ENCODE measurements at regions not wholly inside any gene's neighbourhood (a gene's known extent, or its start where the extent isn't known, plus 50 kb on each side); places are given as distances from the start of the nearest gene placed in this dataset.
A peak's percentile ranks its signal among the peaks of the same experiment; 100 is the strongest.
"Not testable (repeated sequence)": the region's sequence is repeated elsewhere in the genome, so short reads cannot be mapped to it uniquely, and the experiment has no call there.

DNA sequence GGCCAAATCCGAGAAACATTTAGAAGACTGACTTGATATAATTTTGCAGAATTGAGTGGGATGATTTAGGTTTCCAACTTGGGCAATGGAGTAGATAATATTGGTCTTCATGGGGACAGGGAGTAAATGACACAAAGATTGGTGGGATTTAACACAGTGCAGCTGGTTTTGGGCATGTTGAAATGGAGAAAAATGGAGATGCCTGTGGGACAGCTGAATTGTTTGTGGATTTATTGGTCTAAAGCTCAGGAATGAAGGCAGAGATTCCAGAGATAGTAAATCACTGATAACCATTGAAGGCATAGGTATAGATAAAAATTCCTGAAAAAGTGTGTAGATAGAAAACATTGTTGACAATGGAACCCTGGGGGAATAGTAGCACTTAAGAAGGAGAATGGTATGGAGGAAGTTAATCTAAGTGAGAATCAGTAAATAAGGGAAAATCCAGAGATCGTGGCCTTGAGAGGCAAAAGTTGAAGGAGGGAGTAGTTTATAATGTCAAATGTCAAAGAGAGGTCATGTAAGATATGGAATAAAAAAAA lies 120.9 kb upstream of the ATP2B1 start:
- ATAC-seq (replicated peaks), result no peak
- no peak overlapping the region for H3K4me3 Mint-ChIP-seq
- H3K27me3 Mint-ChIP-seq, result no peaks in the 10 kb centered on the region
- H3K27ac Mint-ChIP-seq, result no peak overlapping the region
- no peaks in the 10 kb centered on the region for H3K9me3 Mint-ChIP-seq
- peaks cover 12% of the 10 kb centered on the region for H3K4me1 Mint-ChIP-seq
- no peaks in the 10 kb centered on the region for H3K36me3 Mint-ChIP-seq (ENCODE audit: low read depth)

DNA sequence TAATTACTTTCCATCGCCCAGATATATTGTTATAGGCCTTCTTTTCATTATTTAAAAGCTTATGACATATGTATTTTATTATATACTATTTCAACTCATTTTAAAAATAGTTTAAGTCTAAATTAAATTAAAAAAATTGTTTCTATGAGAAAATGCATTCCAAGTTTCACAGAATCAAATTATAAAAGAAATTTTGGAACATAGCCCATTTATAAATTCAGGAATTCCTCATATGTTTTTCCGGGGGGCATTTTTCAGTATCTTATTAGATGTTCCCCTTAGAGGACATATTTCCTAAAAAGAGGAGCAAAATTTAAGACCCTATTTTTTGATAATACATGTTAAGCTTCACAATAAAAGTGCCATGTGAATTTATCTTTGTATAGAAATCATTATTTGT lies 119.9 kb upstream of the ATP2B1 start:
- Mint-ChIP-seq H3K4me3 (no peak overlapping the region), H3K27ac (no peak overlapping the region), H3K36me3 (ENCODE audit: low read depth) (no peaks in the 10 kb centered on the region), H3K4me1 (peaks cover 12% of the 10 kb centered on the region), H3K9me3 (no peaks in the 10 kb centered on the region), H3K27me3 (no peaks in the 10 kb centered on the region)
- no peak for ATAC-seq (replicated peaks)

DNA sequence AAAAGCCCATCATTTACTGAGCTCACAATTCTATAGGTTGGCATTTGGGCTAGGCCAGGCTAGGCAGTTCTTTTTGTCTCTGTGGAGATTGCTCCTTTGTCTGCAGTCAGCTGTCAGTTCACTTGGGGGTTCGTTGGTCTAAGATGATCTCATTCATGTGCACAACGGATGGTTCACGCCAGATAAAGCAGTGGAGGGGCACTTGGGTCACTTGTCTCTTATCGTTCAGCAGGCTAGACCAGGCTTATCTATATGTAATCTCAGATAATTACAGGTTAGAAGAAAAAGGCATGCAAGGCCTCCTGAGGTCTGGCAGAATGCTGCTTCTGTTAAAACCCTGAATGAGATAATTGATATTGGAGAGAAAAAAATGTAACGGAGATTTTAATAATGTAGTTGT lies 119.0 kb upstream of the ATP2B1 start:
- no peak overlapping the region for H3K27ac Mint-ChIP-seq
- no peak overlapping the region for H3K4me3 Mint-ChIP-seq
- H3K36me3 Mint-ChIP-seq (ENCODE audit: low read depth), result no peaks in the 10 kb centered on the region
- no peaks in the 10 kb centered on the region for H3K9me3 Mint-ChIP-seq
- peaks cover 12% of the 10 kb centered on the region for H3K4me1 Mint-ChIP-seq
- no peak for ATAC-seq (replicated peaks)
- H3K27me3 Mint-ChIP-seq, result no peaks in the 10 kb centered on the region

DNA sequence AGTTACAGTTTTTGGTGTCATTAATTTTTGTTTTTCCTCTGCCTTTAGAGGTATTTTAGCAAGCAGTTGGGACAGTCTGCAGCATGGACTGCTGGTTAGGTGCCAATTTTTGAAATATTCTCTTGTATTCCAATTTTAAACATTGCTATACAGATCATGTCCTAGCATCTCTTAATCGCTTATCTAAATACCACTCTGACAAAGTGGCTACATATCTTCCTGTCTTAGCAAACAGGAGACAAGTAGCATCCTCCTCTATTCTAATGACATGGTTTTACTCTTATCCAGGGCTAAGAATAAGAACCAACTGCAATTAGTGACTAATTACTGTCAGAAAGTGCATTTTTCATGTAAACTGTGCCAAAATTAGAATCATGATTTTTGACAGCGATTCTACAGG lies 117.8 kb upstream of the ATP2B1 start:
- H3K4me3 Mint-ChIP-seq, result peak overlapping the region; percentile 55
- no peaks in the 10 kb centered on the region for H3K9me3 Mint-ChIP-seq
- no peaks in the 10 kb centered on the region for H3K27me3 Mint-ChIP-seq
- H3K27ac Mint-ChIP-seq, result peak overlapping the region; percentile 31
- ATAC-seq (replicated peaks), result no peak
- H3K4me1 Mint-ChIP-seq, result peaks cover 12% of the 10 kb centered on the region
- no peaks in the 10 kb centered on the region for H3K36me3 Mint-ChIP-seq (ENCODE audit: low read depth)

DNA sequence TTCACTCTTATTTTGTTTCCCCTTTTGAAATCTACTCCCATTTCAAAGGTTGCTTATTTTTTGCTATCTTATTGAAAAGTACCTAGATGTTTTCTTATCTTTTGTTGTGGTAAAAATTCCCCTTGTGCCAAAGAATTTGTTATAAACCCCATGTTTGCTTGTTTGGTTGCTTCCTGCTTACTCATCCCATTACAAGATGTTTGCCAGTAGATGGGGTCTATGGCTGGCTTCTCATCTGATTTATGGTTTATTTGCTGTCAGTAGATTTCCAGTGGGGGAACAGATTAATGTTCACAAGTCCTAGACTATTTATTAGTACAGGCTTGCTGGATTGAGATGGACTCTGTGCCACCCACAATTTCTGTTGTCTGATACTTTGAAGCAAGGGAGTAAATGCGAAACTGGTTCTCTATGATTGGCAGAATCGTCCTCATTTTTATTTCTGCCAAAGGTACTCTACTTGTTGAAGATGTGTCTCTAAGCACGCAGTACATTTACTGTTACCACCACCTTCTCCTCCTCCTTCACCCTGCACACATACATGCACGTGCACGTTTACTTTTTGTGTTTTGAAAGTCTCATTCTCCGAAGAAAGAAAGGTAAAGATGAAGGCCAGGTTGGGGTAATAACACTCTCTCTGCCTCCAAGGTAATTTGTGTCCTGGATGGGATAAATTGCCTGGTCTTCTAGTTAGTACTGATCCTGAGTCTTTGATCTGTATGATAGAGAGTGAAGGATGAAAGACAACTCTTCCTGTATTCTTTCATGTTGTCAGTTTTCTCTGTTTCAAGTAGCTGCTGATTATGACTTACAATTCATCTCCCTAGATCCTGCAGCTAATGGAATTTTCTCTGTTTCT lies 117.2 kb upstream of the ATP2B1 start:
- H3K9me3 Mint-ChIP-seq, result no peaks in the 10 kb centered on the region
- H3K4me3 Mint-ChIP-seq, result peak overlapping the region; percentile 55
- no peaks in the 10 kb centered on the region for H3K36me3 Mint-ChIP-seq (ENCODE audit: low read depth)
- peaks cover 12% of the 10 kb centered on the region for H3K4me1 Mint-ChIP-seq
- H3K27me3 Mint-ChIP-seq, result no peaks in the 10 kb centered on the region
- H3K27ac Mint-ChIP-seq, result peak overlapping the region; percentile 31
- ATAC-seq (replicated peaks), result no peak

DNA sequence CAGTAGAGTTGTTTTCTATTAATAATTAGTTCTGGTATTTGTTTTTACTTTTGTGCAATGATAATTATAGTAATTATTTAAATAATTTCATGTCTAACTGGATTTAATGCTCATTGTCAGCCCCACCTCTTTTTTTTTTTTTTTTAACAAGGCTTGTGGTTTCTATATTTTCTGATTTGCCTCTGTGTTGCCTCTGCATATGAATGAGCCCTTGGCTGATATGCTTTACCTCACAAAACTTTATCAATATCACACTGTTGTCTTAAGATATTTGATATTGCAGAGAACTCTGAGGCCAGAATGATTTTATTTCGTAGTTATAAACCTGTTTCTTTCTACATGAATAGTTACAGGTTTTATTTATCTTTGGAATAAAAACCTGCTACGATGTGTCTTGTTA lies 116.2 kb upstream of the ATP2B1 start:
- Mint-ChIP-seq H3K4me1 (peaks cover 12% of the 10 kb centered on the region), H3K4me3 (no peak overlapping the region), H3K27ac (no peak overlapping the region), H3K9me3 (no peaks in the 10 kb centered on the region), H3K36me3 (ENCODE audit: low read depth) (no peaks in the 10 kb centered on the region), H3K27me3 (no peaks in the 10 kb centered on the region)
- no peak for ATAC-seq (replicated peaks)

DNA sequence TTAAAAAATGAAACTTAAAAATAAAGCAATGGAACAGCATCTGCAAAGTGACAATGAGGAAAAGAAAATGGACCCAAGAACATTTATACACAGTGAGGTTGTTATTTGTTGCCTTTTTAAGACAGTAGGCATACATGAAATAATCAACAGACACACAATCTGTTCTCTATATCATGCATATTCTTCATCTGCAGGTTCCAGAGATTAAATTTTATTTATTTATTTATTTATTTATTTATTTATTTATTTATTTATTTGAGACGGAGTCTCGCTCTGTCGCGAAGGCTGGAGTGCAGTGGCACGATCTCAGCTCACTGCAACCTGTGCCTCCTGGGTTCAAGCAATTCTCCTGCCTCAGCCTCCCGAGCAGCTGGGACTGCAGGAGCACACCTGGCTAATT lies 114.4 kb upstream of the ATP2B1 start:
- not testable (repeated sequence) for ATAC-seq (replicated peaks)

DNA sequence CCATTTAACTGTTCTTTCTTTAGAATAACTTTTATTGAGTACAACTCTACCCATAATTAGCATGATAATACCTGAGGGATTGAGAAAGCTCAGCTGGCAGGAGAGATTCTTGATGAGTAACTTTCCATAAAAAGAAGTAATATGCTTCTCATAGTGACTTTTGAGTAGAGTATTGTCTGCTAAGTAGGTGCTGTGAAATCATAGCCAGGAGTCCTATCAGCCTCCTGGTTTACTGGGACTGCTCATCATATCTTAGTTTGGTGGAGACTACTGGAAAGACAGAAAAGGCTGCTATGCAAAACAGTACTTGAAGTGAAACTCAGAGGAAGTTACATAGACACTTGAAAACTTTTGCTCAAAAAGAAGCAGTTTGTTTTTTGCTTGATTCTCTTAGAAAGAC lies 113.3 kb upstream of the ATP2B1 start:
- no peak for ATAC-seq (replicated peaks)
- Mint-ChIP-seq H3K9me3 (no peaks in the 10 kb centered on the region), H3K4me3 (no peak overlapping the region), H3K27ac (no peak overlapping the region), H3K27me3 (peaks cover 3% of the 10 kb centered on the region), H3K4me1 (peaks cover 12% of the 10 kb centered on the region), H3K36me3 (ENCODE audit: low read depth) (no peaks in the 10 kb centered on the region)

More for the DNA sequence above, 114.4 kb upstream of the ATP2B1 start:
- not testable (repeated sequence) for H3K27me3 Mint-ChIP-seq; H3K27ac Mint-ChIP-seq; H3K4me3 Mint-ChIP-seq; H3K36me3 Mint-ChIP-seq (ENCODE audit: low read depth); H3K9me3 Mint-ChIP-seq
- H3K4me1 Mint-ChIP-seq, result peaks cover 12% of the 10 kb centered on the region

DNA sequence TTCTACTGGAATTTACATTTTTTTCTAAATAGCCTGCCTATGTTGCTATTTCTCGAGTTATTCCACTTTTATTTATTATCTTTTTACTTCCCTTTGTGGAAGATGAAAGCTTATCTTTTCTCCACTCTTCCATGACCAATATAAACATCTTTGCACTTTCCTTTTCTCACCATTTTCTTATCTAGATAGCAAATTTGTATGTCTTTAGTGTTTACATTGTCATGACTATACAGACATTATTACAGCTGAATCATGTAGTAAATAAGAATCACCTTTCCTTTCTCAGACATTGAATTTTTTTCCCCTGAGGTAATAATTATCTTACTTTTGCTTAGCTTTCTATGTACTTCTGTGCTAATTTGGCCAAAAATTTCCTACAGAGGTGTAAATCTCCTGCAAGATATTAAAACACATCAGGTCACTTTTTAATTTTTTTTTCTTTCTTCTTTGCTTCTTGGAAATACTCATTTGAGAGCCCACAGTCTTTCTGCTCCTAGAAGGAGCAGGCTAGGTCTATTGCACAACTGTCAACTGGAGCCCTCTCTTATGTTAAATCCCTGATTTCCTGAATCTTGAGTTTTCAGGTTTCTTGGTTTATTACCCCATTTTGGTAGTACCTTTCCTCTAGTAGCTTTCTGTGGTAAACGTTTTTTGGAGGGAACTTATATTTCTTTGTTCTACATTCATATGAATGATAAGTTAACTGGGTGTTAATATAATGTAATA lies 109.0 kb upstream of the ATP2B1 start:
- H3K27ac Mint-ChIP-seq, result no peak overlapping the region
- no peaks in the 10 kb centered on the region for H3K4me1 Mint-ChIP-seq
- H3K4me3 Mint-ChIP-seq, result no peak overlapping the region
- no peak for ATAC-seq (replicated peaks)
- no peaks in the 10 kb centered on the region for H3K9me3 Mint-ChIP-seq
- H3K36me3 Mint-ChIP-seq (ENCODE audit: low read depth), result no peaks in the 10 kb centered on the region
- peaks cover 3% of the 10 kb centered on the region for H3K27me3 Mint-ChIP-seq

DNA sequence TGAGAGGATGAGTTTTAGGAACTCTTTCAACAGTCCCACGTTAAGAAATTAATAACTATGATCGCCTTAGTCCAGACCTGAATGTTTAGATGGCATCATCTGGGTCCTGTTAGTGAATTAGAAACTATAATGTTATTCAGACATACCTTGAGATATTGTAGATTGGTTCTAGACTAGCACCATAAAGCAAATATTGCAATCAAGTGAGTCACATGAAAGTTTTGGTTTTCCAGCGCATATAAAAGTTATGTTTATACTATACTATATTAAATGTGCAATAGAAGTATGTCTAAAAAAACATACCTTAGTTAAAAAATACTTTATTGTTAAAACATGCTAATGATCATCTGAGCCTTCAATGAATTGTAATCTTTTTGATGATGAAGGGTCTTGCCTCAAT lies 106.6 kb upstream of the ATP2B1 start:
- Mint-ChIP-seq H3K36me3 (ENCODE audit: low read depth) (no peaks in the 10 kb centered on the region), H3K4me1 (no peaks in the 10 kb centered on the region), H3K9me3 (no peaks in the 10 kb centered on the region), H3K27ac (no peak overlapping the region), H3K4me3 (no peak overlapping the region), H3K27me3 (peaks cover 3% of the 10 kb centered on the region)
- ATAC-seq (replicated peaks), result no peak

DNA sequence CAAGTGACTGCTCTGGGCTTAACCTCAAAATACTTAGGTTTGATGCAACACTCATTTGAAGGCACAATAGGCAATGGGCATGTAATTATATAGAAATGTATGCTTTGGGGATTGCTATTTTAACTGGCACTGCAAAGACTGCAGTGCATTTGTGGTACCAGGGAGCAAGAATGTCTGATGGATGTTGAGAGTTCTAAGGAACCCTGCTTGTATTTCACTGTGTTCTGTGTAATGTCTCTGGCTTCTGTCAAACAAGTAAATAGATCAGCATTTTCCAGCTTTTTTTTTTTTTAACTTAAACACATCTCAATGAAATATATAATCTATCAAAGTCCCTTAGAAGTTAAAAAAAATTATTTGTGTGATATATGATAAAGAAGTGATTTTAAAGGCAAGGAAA lies 94.8 kb upstream of the ATP2B1 start:
- H3K36me3 Mint-ChIP-seq (ENCODE audit: low read depth), result no peaks in the 10 kb centered on the region
- H3K4me3 Mint-ChIP-seq, result no peak overlapping the region
- no peaks in the 10 kb centered on the region for H3K4me1 Mint-ChIP-seq
- no peaks in the 10 kb centered on the region for H3K27me3 Mint-ChIP-seq
- H3K27ac Mint-ChIP-seq, result no peak overlapping the region
- no peak for ATAC-seq (replicated peaks)
- no peaks in the 10 kb centered on the region for H3K9me3 Mint-ChIP-seq

DNA sequence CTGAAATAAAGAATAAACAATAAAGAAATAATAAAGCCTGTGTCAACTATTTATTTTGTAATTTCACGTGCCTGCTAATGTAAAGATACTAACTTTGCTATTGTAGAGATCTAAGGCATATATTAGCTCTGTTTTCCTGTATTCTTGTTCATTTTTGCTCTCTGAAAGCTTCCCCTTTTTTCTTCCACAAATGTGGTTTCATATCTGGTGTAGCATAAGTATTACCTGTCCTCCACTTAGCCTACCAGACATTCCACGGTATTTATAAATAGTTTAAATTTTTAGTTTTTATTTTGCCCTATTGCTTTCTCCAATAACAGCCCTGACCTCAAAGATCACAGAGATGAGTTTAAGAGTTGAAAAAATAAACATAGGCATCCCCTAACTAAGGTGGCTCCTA lies 92.6 kb upstream of the ATP2B1 start:
- Mint-ChIP-seq H3K36me3 (ENCODE audit: low read depth) (no peaks in the 10 kb centered on the region), H3K27me3 (no peaks in the 10 kb centered on the region), H3K9me3 (no peaks in the 10 kb centered on the region)

DNA sequence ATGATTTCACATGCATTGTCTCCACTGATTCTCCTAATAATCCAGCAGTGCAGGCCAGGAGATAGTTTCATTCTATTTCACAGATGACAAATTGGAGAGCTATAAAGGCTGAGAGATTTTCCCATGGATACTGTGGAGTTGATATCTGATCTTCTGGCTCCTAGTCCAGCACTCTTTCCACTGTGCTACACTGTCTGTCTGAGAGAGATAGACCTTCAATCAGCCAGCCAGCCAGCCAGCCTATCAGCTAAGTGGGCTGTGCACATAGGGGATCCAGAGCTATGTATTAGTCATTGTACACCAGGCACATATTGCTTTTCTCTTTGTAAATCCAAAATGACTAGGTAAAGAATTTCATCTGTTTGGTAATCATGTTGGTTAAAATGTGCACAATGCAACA lies 91.8 kb upstream of the ATP2B1 start:
- Mint-ChIP-seq H3K27me3 (no peaks in the 10 kb centered on the region), H3K36me3 (ENCODE audit: low read depth) (no peaks in the 10 kb centered on the region), H3K4me1 (no peaks in the 10 kb centered on the region), H3K27ac (no peak overlapping the region), H3K9me3 (peaks cover under 1% of the 10 kb centered on the region), H3K4me3 (no peak overlapping the region)
- ATAC-seq (replicated peaks), result no peak

More for the DNA sequence above, 92.6 kb upstream of the ATP2B1 start:
- H3K27ac Mint-ChIP-seq, result no peak overlapping the region
- no peak overlapping the region for H3K4me3 Mint-ChIP-seq
- H3K4me1 Mint-ChIP-seq, result no peaks in the 10 kb centered on the region
- ATAC-seq (replicated peaks), result no peak

DNA sequence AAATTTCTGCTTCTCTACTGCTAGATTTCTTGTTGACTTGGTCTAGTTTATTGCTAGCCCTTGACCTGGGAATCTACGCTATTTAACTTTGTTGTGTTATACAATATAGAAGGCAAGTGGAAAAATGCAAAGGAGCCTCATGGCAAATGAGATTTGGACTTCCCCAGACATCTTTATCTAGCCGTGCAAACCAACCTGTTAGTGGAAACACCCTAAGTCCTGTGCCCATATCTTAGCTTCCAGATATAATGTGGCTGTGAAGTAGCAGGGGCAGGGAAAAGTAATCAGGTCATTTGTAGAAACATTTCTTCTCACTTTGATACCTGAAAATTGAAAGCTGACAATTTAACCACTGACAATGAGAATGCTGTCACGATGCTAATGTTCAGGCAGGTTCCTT lies 90.7 kb upstream of the ATP2B1 start:
- H3K9me3 Mint-ChIP-seq, result peaks cover 3% of the 10 kb centered on the region
- no peak overlapping the region for H3K27ac Mint-ChIP-seq
- no peaks in the 10 kb centered on the region for H3K4me1 Mint-ChIP-seq
- H3K4me3 Mint-ChIP-seq, result no peak overlapping the region
- H3K36me3 Mint-ChIP-seq (ENCODE audit: low read depth), result no peaks in the 10 kb centered on the region
- H3K27me3 Mint-ChIP-seq, result no peaks in the 10 kb centered on the region
- ATAC-seq (replicated peaks), result no peak

DNA sequence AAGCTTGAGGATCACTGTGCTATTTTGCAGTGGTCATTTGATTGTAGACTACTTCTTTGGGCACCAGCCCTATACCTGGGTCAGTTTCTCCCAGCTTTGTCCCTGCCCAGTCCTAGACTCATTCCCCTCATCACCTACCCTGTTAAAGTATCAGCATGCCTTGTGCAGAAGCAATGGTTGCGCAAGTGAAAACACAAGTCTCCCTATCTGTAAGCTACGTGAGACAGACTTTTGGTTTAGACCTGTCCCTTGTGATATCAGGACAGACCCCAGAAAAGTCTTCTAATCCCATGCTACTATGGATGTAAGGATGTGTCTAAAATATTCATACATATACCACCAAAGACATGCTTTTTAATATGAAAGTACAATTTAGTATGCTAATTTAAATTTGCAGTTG lies 88.8 kb upstream of the ATP2B1 start:
- Mint-ChIP-seq H3K27me3 (no peaks in the 10 kb centered on the region), H3K36me3 (ENCODE audit: low read depth) (no peaks in the 10 kb centered on the region)

More for the DNA sequence above, 88.8 kb upstream of the ATP2B1 start:
- no peak for ATAC-seq (replicated peaks)
- Mint-ChIP-seq H3K9me3 (peaks cover 3% of the 10 kb centered on the region), H3K4me1 (no peaks in the 10 kb centered on the region), H3K4me3 (no peak overlapping the region), H3K27ac (no peak overlapping the region)

All from activated T-helper 17 cell treated with anti-CD3 and anti-CD28 coated beads, Interleukin-2, amount 50 U/mL, for 72 hours (primary cell).